ENCODE measurements at regions not wholly inside any gene's neighbourhood (a gene's known extent, or its start where the extent isn't known, plus 50 kb on each side); places are given as distances from the start of the nearest gene placed in this dataset.

DNA sequence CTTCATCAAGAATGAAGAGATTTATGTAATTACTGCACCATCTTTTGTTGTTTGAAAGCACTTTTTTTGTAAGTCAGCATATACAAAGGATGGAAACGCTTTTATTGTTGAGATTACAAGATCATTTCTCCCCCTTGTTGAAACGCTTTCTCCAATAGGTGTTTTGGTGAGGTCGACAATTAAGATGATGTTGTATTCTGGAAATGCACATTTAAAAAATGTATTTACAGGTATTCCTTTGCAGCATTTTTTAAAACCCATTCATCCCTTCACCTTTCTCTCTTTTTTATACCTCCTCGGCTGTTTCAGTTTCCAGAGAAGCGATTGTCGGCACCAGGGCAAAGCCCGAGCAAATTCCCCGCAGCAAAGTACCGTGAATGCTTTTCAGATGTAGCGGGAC, 499.9 kb downstream of the VRK1 start:
- TF ChIP-seq, protein P1, sequence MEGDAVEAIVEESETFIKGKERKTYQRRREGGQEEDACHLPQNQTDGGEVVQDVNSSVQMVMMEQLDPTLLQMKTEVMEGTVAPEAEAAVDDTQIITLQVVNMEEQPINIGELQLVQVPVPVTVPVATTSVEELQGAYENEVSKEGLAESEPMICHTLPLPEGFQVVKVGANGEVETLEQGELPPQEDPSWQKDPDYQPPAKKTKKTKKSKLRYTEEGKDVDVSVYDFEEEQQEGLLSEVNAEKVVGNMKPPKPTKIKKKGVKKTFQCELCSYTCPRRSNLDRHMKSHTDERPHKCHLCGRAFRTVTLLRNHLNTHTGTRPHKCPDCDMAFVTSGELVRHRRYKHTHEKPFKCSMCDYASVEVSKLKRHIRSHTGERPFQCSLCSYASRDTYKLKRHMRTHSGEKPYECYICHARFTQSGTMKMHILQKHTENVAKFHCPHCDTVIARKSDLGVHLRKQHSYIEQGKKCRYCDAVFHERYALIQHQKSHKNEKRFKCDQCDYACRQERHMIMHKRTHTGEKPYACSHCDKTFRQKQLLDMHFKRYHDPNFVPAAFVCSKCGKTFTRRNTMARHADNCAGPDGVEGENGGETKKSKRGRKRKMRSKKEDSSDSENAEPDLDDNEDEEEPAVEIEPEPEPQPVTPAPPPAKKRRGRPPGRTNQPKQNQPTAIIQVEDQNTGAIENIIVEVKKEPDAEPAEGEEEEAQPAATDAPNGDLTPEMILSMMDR (IDR thresholded peaks at IDR 0.05; ENCODE audit: control insufficient read depth, insufficient read depth, low read depth, low read length, missing control alignments) = no peak
- DNase-seq (ENCODE audit: low read depth) = no peak
- H3K4me3 ChIP-seq (ENCODE audit: control insufficient read depth, low read depth, low read length) = no peak overlapping the region

DNA sequence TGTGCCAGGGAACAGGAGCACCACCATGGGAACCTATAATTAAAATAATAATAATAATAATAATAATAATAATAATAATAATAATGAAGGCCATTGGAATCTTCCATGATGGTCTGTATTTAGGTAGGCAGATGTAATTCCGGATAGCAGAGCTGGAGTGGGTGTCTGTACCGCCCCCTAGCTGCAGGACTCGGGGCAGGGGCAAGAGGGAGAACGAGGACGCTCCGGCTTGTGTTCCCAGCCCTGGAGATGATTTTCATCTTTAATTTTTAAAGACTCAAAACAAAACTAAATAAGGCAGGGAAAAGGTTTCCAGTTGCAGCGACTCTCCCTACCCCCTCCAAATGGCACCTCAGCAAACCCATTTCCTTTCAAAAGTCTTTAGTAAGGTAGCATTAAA, 501.1 kb downstream of the VRK1 start:
- TF ChIP-seq, protein P1 (IDR thresholded peaks at IDR 0.05; ENCODE audit: control insufficient read depth, insufficient read depth, low read depth, low read length, missing control alignments) = no peak
- no peak for DNase-seq (ENCODE audit: low read depth)
- H3K4me3 ChIP-seq (ENCODE audit: control insufficient read depth, low read depth, low read length) = no peak overlapping the region

DNA sequence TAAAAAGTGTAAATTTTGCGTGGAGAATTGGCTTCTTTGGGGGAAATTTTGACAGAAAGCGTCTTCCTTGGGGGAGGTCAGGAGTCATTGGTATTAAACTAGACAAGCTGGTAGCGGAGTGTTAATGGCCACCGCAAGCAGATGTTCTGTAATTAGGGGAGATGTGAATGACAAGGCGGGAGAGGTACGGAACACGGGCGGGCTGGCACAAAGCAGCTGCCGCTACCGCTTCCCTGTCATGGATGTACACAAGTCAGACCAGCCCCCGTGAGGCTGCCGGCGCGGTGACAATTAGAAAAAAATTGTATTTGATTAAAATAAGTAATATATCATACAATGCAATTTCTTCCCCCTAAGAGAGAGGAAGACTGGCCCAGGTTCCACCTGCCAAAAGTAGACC, 501.6 kb downstream of the VRK1 start:
- H3K4me3 ChIP-seq (ENCODE audit: control insufficient read depth, low read depth, low read length) = no peak overlapping the region
- no peak for DNase-seq (ENCODE audit: low read depth)
- TF ChIP-seq, protein P1 (IDR thresholded peaks at IDR 0.05; ENCODE audit: control insufficient read depth, insufficient read depth, low read depth, low read length, missing control alignments) = no peak

DNA sequence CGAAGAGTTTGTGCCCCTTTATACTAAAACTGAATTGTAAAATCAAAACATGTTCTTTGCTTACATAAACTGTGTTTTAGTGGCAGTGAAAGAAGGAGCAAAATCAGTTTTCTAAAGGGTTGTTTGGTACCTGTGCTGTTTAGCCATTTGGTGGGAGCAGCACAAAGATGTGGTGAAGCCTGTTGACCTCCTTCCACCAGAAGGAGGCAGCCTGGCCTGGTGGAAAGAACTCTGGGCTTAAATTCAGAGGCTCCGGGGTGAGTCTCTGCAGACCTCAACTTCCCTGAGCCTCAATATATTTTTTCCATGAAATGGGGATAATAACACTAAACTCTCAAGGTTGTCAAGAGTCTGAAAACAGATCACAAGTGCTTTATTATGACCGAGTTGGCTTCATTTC, 502.5 kb downstream of the VRK1 start:
- TF ChIP-seq, protein P1 (IDR thresholded peaks at IDR 0.05; ENCODE audit: control insufficient read depth, insufficient read depth, low read depth, low read length, missing control alignments) = no peak
- H3K4me3 ChIP-seq (ENCODE audit: control insufficient read depth, low read depth, low read length) = no peak overlapping the region
- no peak for DNase-seq (ENCODE audit: low read depth)

DNA sequence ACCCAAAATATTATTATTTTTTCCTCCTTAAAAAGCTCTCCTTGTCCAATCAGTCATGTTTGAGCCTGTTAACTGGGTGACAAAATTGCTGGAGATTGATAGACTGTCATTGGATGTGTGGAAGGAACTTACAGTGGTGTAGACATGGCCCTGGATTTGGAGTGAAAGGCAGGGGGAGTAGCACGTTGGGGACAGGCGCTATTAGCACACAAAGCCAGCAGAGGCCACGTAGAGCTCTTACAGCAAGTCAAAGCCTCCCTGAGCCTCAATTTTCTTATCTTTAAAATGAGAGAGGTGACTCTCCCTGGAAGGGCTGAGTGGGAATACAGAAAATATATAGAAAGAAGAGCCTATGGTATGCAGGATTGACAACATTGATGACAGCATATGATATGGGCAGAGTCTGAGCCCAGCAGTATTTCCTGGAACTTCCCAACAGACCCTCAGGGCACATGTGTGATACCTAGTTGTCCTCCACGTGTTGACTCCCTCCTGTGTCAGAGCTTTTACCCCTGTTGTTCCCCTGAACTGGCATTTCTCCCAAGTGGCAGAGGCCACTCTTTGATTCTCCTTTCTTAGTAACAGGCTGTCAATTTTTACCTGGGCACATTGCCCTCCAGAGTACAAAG, 504.9 kb downstream of the VRK1 start:
- no peak overlapping the region for H3K4me3 ChIP-seq (ENCODE audit: control insufficient read depth, low read depth, low read length)
- TF ChIP-seq, protein P1 (IDR thresholded peaks at IDR 0.05; ENCODE audit: control insufficient read depth, insufficient read depth, low read depth, low read length, missing control alignments) = no peak
- DNase-seq (ENCODE audit: low read depth) = no peak

DNA sequence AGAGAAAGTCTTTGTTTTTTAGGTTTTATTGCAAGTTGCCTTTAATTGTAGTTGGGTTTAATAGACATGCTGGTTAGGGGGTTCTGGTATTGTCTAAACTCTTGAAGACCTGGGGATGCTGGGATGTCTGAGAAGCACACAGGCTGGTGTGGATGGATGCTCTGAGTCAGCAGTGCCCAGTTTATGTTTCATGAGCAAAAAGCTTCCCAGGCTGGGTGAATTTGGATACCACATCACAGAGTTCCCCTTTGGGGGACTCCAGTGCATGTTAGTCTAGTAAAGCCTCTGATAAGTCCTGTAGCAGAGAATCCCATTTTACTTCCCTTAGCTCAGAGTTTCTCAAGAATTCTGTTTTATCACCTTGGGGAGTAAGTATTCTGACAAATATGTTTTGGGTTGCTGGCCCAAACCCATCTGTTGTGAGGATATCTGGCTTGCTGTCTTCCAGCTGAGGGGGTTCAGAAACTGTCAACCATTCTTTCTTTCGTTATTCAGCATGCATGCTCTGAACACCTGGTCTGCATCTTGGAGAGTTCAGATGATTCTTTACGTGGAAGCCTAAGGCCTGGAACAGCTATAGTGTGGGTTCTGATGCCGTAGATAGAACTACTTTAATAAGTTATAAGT, 509.1 kb downstream of the VRK1 start:
- TF ChIP-seq, protein P1 (IDR thresholded peaks at IDR 0.05; ENCODE audit: control insufficient read depth, insufficient read depth, low read depth, low read length, missing control alignments) = no peak
- no peak for DNase-seq (ENCODE audit: low read depth)
- H3K4me3 ChIP-seq (ENCODE audit: control insufficient read depth, low read depth, low read length) = no peak overlapping the region

All from AG09309 (cell line).